ENCODE measurements at regions not wholly inside any gene's neighbourhood (a gene's known extent, or its start where the extent isn't known, plus 50 kb on each side); places are given as distances from the start of the nearest gene placed in this dataset.
"Not testable (repeated sequence)": the region's sequence is repeated elsewhere in the genome, so short reads cannot be mapped to it uniquely, and the experiment has no call there.

- no peak overlapping the region for H3K4me3 Mint-ChIP-seq
- Histone ChIP-seq H3K9ac (ENCODE audit: low read length) (no peak overlapping the region), H3K4me3 (ENCODE audit: control extremely low read depth in 1 of 5, extremely low read depth in 1 of 5, insufficient read depth in 1 of 5, low read depth in 2 of 5, low read length in 4 of 5) (no peak overlapping the region), H3K4me1 (ENCODE audit: control insufficient read depth in 2 of 2, insufficient read depth in 2 of 2, low read length in 2 of 2) (no peaks in the 10 kb centered on the region), H3K4me2 (replicated peaks; ENCODE audit: low read depth, low read length, poor library complexity, severe bottlenecking) (no peak overlapping the region), H3K36me3 (replicated peaks in 1 of 2; ENCODE audit: control extremely low read depth in 1 of 2, control insufficient read depth in 1 of 2, extremely low read depth in 1 of 2, insufficient read depth in 2 of 2, low read length in 1 of 2) (no peaks in the 10 kb centered on the region), H3K79me2 (ENCODE audit: control insufficient read depth, insufficient read depth, low read length) (no peaks in the 10 kb centered on the region), H2AFZ (ENCODE audit: insufficient read depth, low read depth, low read length, poor library complexity, severe bottlenecking) (no peak overlapping the region), H3K27me3 (replicated peaks in 1 of 4; ENCODE audit: control extremely low read depth in 1 of 4, control insufficient read depth in 3 of 4, insufficient read depth in 4 of 4, low read length in 3 of 4) (no peaks in the 10 kb centered on the region), H3K9me3 (ENCODE audit: control extremely low read depth in 1 of 3, control insufficient read depth in 2 of 3, insufficient read depth in 1 of 3, low read length in 2 of 3) (peaks cover 0 to 5% (median 0%) of the 10 kb centered on the region in 3 donors), H3K27ac (ENCODE audit: low read length in 2 of 2) (no peak overlapping the region), H4K20me1 (ENCODE audit: control insufficient read depth, insufficient read depth, low read length, poor library complexity, severe bottlenecking) (no peaks in the 10 kb centered on the region)
- H3K27ac Mint-ChIP-seq: no peak overlapping the region
- 93% methylated on average over 2 of the region's 4 CpGs for WGBS (ENCODE audit: insufficient coverage)
- POLR2A ChIA-PET: no interaction called here
- ATAC-seq (ENCODE audit: low read depth) (no peak), DNase-seq (no peak)
- no peak for TF ChIP-seq CTCF (IDR thresholded peaks at IDR 0.05)
- no peak for TF ChIP-seq EZH2 (IDR thresholded peaks at IDR 0.05; ENCODE audit: borderline replicate concordance, insufficient read depth, low read depth, low read length, poor library complexity, severe bottlenecking)
- H3K9me3 Mint-ChIP-seq (ENCODE audit: insufficient read depth): peaks cover 3% of the 10 kb centered on the region
- CTCF ChIA-PET: no interaction called here
- H3K4me1 Mint-ChIP-seq: no peaks in the 10 kb centered on the region
- no peaks in the 10 kb centered on the region for H3K27me3 Mint-ChIP-seq
- intact Hi-C loops (cut with micrococcal nuclease): no loop called here
Measured at GRCh38 chr3:95343228-95343627, 1280.4 kb downstream of the NSUN3 start.

- Histone ChIP-seq H3K36me3 (replicated peaks in 1 of 2; ENCODE audit: control extremely low read depth in 1 of 2, control insufficient read depth in 1 of 2, extremely low read depth in 1 of 2, insufficient read depth in 2 of 2, low read length in 1 of 2) (no peaks in the 10 kb centered on the region), H3K9ac (ENCODE audit: low read length) (no peak overlapping the region), H2AFZ (ENCODE audit: insufficient read depth, low read depth, low read length, poor library complexity, severe bottlenecking) (no peak overlapping the region), H3K4me3 (ENCODE audit: control extremely low read depth in 1 of 5, extremely low read depth in 1 of 5, insufficient read depth in 1 of 5, low read depth in 2 of 5, low read length in 4 of 5) (no peak overlapping the region), H3K27me3 (replicated peaks in 1 of 4; ENCODE audit: control extremely low read depth in 1 of 4, control insufficient read depth in 3 of 4, insufficient read depth in 4 of 4, low read length in 3 of 4) (no peaks in the 10 kb centered on the region), H3K27ac (ENCODE audit: low read length in 2 of 2) (no peak overlapping the region), H4K20me1 (ENCODE audit: control insufficient read depth, insufficient read depth, low read length, poor library complexity, severe bottlenecking) (no peaks in the 10 kb centered on the region), H3K79me2 (ENCODE audit: control insufficient read depth, insufficient read depth, low read length) (no peaks in the 10 kb centered on the region), H3K9me3 (ENCODE audit: control extremely low read depth in 1 of 3, control insufficient read depth in 2 of 3, insufficient read depth in 1 of 3, low read length in 2 of 3) (peaks cover 0 to 5% (median 0%) of the 10 kb centered on the region in 3 donors), H3K4me2 (replicated peaks; ENCODE audit: low read depth, low read length, poor library complexity, severe bottlenecking) (no peak overlapping the region), H3K4me1 (ENCODE audit: control insufficient read depth in 2 of 2, insufficient read depth in 2 of 2, low read length in 2 of 2) (no peaks in the 10 kb centered on the region)
- intact Hi-C loops (cut with micrococcal nuclease): no loop called here
- POLR2A ChIA-PET: no interaction called here
- H3K4me1 Mint-ChIP-seq: no peaks in the 10 kb centered on the region
- WGBS (ENCODE audit: insufficient coverage): no CpG with 5 or more reads among the region's 1 CpG
- no peak overlapping the region for H3K4me3 Mint-ChIP-seq
- DNase-seq (no peak), ATAC-seq (ENCODE audit: low read depth) (no peak)
- H3K9me3 Mint-ChIP-seq (ENCODE audit: insufficient read depth): peaks cover 3% of the 10 kb centered on the region
- CTCF ChIA-PET: no interaction called here
- TF ChIP-seq EZH2 (IDR thresholded peaks at IDR 0.05; ENCODE audit: borderline replicate concordance, insufficient read depth, low read depth, low read length, poor library complexity, severe bottlenecking) (no peak), CTCF (IDR thresholded peaks at IDR 0.05) (no peak)
- H3K27me3 Mint-ChIP-seq: no peaks in the 10 kb centered on the region
- no peak overlapping the region for H3K27ac Mint-ChIP-seq
Measured at GRCh38 chr3:95343767-95344166, 1280.9 kb downstream of the NSUN3 start.

- H3K27ac ChIP-seq (ENCODE audit: low read length in 2 of 2); H3K9ac ChIP-seq (ENCODE audit: low read length); H3K79me2 ChIP-seq (ENCODE audit: control insufficient read depth, insufficient read depth, low read length); DNase-seq; H3K4me3 Mint-ChIP-seq; H3K9me3 ChIP-seq (ENCODE audit: control extremely low read depth in 1 of 3, control insufficient read depth in 2 of 3, insufficient read depth in 1 of 3, low read length in 2 of 3); H4K20me1 ChIP-seq (ENCODE audit: control insufficient read depth, insufficient read depth, low read length, poor library complexity, severe bottlenecking); H3K4me3 ChIP-seq (ENCODE audit: control extremely low read depth in 1 of 5, extremely low read depth in 1 of 5, insufficient read depth in 1 of 5, low read depth in 2 of 5, low read length in 4 of 5); H3K27me3 Mint-ChIP-seq; H3K9me3 Mint-ChIP-seq (ENCODE audit: insufficient read depth); H3K27ac Mint-ChIP-seq; POLR2A ChIA-PET; intact Hi-C loops (cut with micrococcal nuclease); H3K4me1 Mint-ChIP-seq; ATAC-seq (ENCODE audit: low read depth); H2AFZ ChIP-seq (ENCODE audit: insufficient read depth, low read depth, low read length, poor library complexity, severe bottlenecking); CTCF ChIA-PET; H3K27me3 ChIP-seq (replicated peaks in 1 of 4; ENCODE audit: control extremely low read depth in 1 of 4, control insufficient read depth in 3 of 4, insufficient read depth in 4 of 4, low read length in 3 of 4); H3K4me2 ChIP-seq (replicated peaks; ENCODE audit: low read depth, low read length, poor library complexity, severe bottlenecking); H3K4me1 ChIP-seq (ENCODE audit: control insufficient read depth in 2 of 2, insufficient read depth in 2 of 2, low read length in 2 of 2); H3K36me3 ChIP-seq (replicated peaks in 1 of 2; ENCODE audit: control extremely low read depth in 1 of 2, control insufficient read depth in 1 of 2, extremely low read depth in 1 of 2, insufficient read depth in 2 of 2, low read length in 1 of 2): not testable (repeated sequence)
- WGBS (ENCODE audit: insufficient coverage): 85% methylated on average over 3 of the region's 4 CpGs
Measured at GRCh38 chr3:95347936-95348335, 1285.1 kb downstream of the NSUN3 start.

All from B cell (primary cell).